H1 (cell line): ENCODE measurements at regions not wholly inside any gene's neighbourhood (a gene's known extent, or its start where the extent isn't known, plus 50 kb on each side); places are given as distances from the start of the nearest gene placed in this dataset.

ENCODE experiments used
- CTCF ChIA-PET: fragments of 300-600 bp; sonication (Branson Sonifier 250); formaldehyde crosslinking; loops from one replicate; lab custom pipeline; 2021; ENCODE audit not compliant: partially characterized antibody; lab: Charles Lee
- POLR2A ChIA-PET: fragments of 300-600 bp; sonication (Branson Sonifier 250); formaldehyde crosslinking; loops from one replicate; lab custom pipeline; 2021; ENCODE audit warnings: inconsistent platforms; ENCODE audit not compliant: partially characterized antibody; lab: Charles Lee
- DNase-seq, 2 experiments: peaks; one replicate each; pipeline versions ENCODE4 v3.0.0 to v3.0.0-alpha.2; 2010 to 2022; ENCODE audit warnings: low spot score in 2 of 2, low read depth in 1 of 2, mixed read lengths in 1 of 2
- FAIRE-seq: peaks from 2 replicates; lab custom pipeline; 2011; peaks lifted over from hg19 to GRCh38; lab: Jason Lieb, UNC
- H2AFZ ChIP-seq: 2 replicates; pipeline ENCODE4 v1.8.1; 2012; ENCODE audit warnings: low read length, inconsistent platforms
- H2AK5ac ChIP-seq: 2 replicates; pipeline ENCODE4 v1.6.1; 2013; ENCODE audit warnings: low read depth, low read length
- H2BK120ac ChIP-seq: replicated peaks from 2 replicates; pipeline ENCODE3; 2013; ENCODE audit warnings: low read depth, low read length, inconsistent platforms
- H2BK12ac ChIP-seq: 2 replicates; pipeline ENCODE4 v1.6.1; 2013; ENCODE audit warnings: low read depth, low read length
- H2BK15ac ChIP-seq: 2 replicates; pipeline ENCODE4 v1.6.1; 2013; ENCODE audit warnings: low read length
- H2BK20ac ChIP-seq: 2 replicates; pipeline ENCODE4 v1.6.1; 2013; ENCODE audit warnings: low read length
- H2BK5ac ChIP-seq: 2 replicates; pipeline ENCODE4 v1.6.1; 2013; ENCODE audit warnings: low read depth, low read length
- H3K14ac ChIP-seq: 2 replicates; pipeline ENCODE4 v1.6.1; 2013; ENCODE audit warnings: inconsistent platforms; ENCODE audit not compliant: insufficient read length
- H3K18ac ChIP-seq: 2 replicates; pipeline ENCODE4 v1.6.1; 2013; ENCODE audit warnings: low read length; ENCODE audit errors: extremely low read depth
- H3K23ac ChIP-seq: 2 replicates; pipeline ENCODE4 v1.6.1; 2013; ENCODE audit warnings: inconsistent platforms; ENCODE audit not compliant: insufficient read length
- H3K23me2 ChIP-seq: 2 replicates; pipeline ENCODE4 v1.6.1; 2013; ENCODE audit warnings: low read depth, low read length
- H3K27ac ChIP-seq: 2 replicates; pipeline ENCODE4 v1.6.1; 2011; ENCODE audit warnings: low read depth, low read length, inconsistent platforms
- H3K27me3 ChIP-seq, 4 experiments: replicated peaks in 1 of 4; 1 replicate in 1 of 4; 2 replicates in 3 of 4; pipeline versions ENCODE4 v1.6.1 to v1.8.1; 2011 to 2013; ENCODE audit warnings: low read length in 3 of 4, mild to moderate bottlenecking in 3 of 4, inconsistent platforms in 2 of 4, mixed read lengths in 2 of 4, moderate library complexity in 1 of 4; ENCODE audit not compliant: control insufficient read depth in 3 of 4, insufficient read depth in 3 of 4; ENCODE audit errors: extremely low read depth in 1 of 4
- H3K36me3 ChIP-seq, 4 experiments: 2 replicates each; pipeline versions ENCODE4 v1.6.1 to v1.8.1; 2011 to 2013; ENCODE audit warnings: mild to moderate bottlenecking in 4 of 4, low read length in 3 of 4, moderate library complexity in 2 of 4, control low read depth in 1 of 4, inconsistent platforms in 1 of 4; ENCODE audit not compliant: insufficient read depth in 4 of 4, control insufficient read depth in 2 of 4
- H3K4ac ChIP-seq: replicated peaks from 2 replicates; pipeline ENCODE3; 2013; ENCODE audit warnings: low read length, low read depth, mixed read lengths, inconsistent platforms; ENCODE audit not compliant: insufficient read length
- H3K4me1 ChIP-seq, 4 experiments: replicated peaks in 1 of 4; 1 replicate in 1 of 4; 2 replicates in 3 of 4; pipeline versions ENCODE4 v1.6.1 to v1.8.1; 2011 to 2013; ENCODE audit warnings: low read length in 3 of 4, inconsistent platforms in 2 of 4, mixed read lengths in 1 of 4; ENCODE audit not compliant: insufficient read depth in 4 of 4, control insufficient read depth in 3 of 4
- H3K4me2 ChIP-seq, 2 experiments: 2 replicates each; pipeline versions ENCODE4 v1.6.1 to v1.8.1; 2011 to 2013; ENCODE audit warnings: low read depth in 2 of 2, low read length in 2 of 2, control low read depth in 1 of 2, inconsistent platforms in 1 of 2, mild to moderate bottlenecking in 1 of 2; ENCODE audit not compliant: insufficient read depth in 1 of 2
- H3K4me3 ChIP-seq, 4 experiments: fragments of 200-600, 300-600 bp in 1 of 4; sonication (generic), shearing (Covaris generic), sonication (Bioruptor Twin) in 1 of 4; 2 replicates each; pipeline versions ENCODE4 v1.5.1 to v1.8.1; 2011 to 2016; ENCODE audit warnings: low read length in 4 of 4, low read depth in 3 of 4, control low read depth in 2 of 4, inconsistent platforms in 2 of 4, mild to moderate bottlenecking in 2 of 4, mixed read lengths in 1 of 4, moderate library complexity in 1 of 4; ENCODE audit not compliant: insufficient read depth in 2 of 4; ENCODE audit errors: extremely low read depth in 1 of 4
- H3K56ac ChIP-seq: replicated peaks from 2 replicates; pipeline ENCODE3; 2013; ENCODE audit warnings: low read depth, mild to moderate bottlenecking, mixed read lengths, low read length, inconsistent platforms; ENCODE audit not compliant: insufficient read length
- H3K79me1 ChIP-seq: 2 replicates; pipeline ENCODE4 v1.6.1; 2013; ENCODE audit warnings: low read depth, low read length, control low read depth
- H3K79me2 ChIP-seq, 2 experiments: 2 replicates each; pipeline versions ENCODE4 v1.6.1 to v1.8.1; 2012 to 2013; ENCODE audit warnings: low read length in 2 of 2, mild to moderate bottlenecking in 2 of 2, inconsistent platforms in 1 of 2; ENCODE audit not compliant: insufficient read depth in 2 of 2, control insufficient read depth in 1 of 2
- H3K9ac ChIP-seq, 4 experiments: replicated peaks in 1 of 4; 1 replicate in 1 of 4; 2 replicates in 3 of 4; pipeline versions ENCODE4 v1.6.1 to v1.8.1; 2011 to 2013; ENCODE audit warnings: low read depth in 3 of 4, low read length in 3 of 4, control low read depth in 2 of 4, mild to moderate bottlenecking in 2 of 4, moderate library complexity in 2 of 4, inconsistent platforms in 1 of 4; ENCODE audit errors: extremely low read depth in 1 of 4
- H3K9me3 ChIP-seq, 2 experiments: 2 replicates each; pipeline versions ENCODE4 v1.6.1 to v1.8.1; 2012 to 2013; ENCODE audit warnings: mild to moderate bottlenecking in 2 of 2, moderate library complexity in 2 of 2, control low read depth in 1 of 2, inconsistent platforms in 1 of 2, low read depth in 1 of 2, low read length in 1 of 2, mixed read lengths in 1 of 2; ENCODE audit not compliant: insufficient read depth in 2 of 2
- H4K20me1 ChIP-seq, 2 experiments: replicated peaks in 1 of 2; 2 replicates each; pipeline versions ENCODE3 to v1.8.1; 2011 to 2013; ENCODE audit warnings: inconsistent platforms in 2 of 2, low read length in 2 of 2, mild to moderate bottlenecking in 1 of 2; ENCODE audit not compliant: insufficient read depth in 2 of 2, control insufficient read depth in 1 of 2
- H4K5ac ChIP-seq: 2 replicates; pipeline ENCODE4 v1.6.1; 2013; ENCODE audit warnings: low read length, low read depth, mixed read lengths, inconsistent platforms; ENCODE audit not compliant: insufficient read length
- H4K8ac ChIP-seq: 2 replicates; pipeline ENCODE4 v1.8.0; 2013; ENCODE audit warnings: mild to moderate bottlenecking, moderate library complexity, low read length, inconsistent platforms; ENCODE audit not compliant: insufficient read depth; ENCODE audit errors: extremely low read depth
- H4K91ac ChIP-seq: replicated peaks from 2 replicates; pipeline ENCODE3; 2013; ENCODE audit warnings: low read length, mixed read lengths, inconsistent platforms; ENCODE audit not compliant: insufficient read length
- BCL11A ChIP-seq, 2 experiments: IDR thresholded peaks; one replicate each; pipeline ENCODE4 v1.6.1; 2011; ENCODE audit warnings: low read depth in 2 of 2, low read length in 2 of 2, mild to moderate bottlenecking in 2 of 2
- CTBP2 ChIP-seq: IDR thresholded peaks from 2 replicates; pipeline ENCODE4 v1.7.0; 2011; ENCODE audit warnings: borderline replicate concordance, mild to moderate bottlenecking, moderate library complexity, mixed read lengths, low read length; ENCODE audit not compliant: insufficient read depth, insufficient read length
- SP4 ChIP-seq: IDR thresholded peaks from 2 replicates; pipeline ENCODE4 v1.6.1; 2012; ENCODE audit warnings: low read length, inconsistent platforms
- USF2 ChIP-seq: IDR thresholded peaks from 2 replicates; pipeline ENCODE4 v1.6.1; 2011; ENCODE audit warnings: low read length, improper control_type of control experiment
- WGBS, 2 experiments: shearing (Covaris generic) in 1 of 2; methylation state at CpG; one replicate each; pipeline versions ENCODE4 v1.1.6 to v1.1.7; 2013 to 2015; ENCODE audit warnings: low lambda C conversion rate in 2 of 2, mixed read lengths in 2 of 2, inconsistent platforms in 1 of 2, low coverage in 1 of 2, missing lambda C conversion rate in 1 of 2; ENCODE audit not compliant: insufficient replicate concordance in 2 of 2, insufficient coverage in 1 of 2, insufficient read length in 1 of 2; ENCODE audit errors: extremely low coverage in 1 of 2, missing lambda C conversion rate in 1 of 2; 5-methylcytosine and 5-hydroxymethylcytosine counted together

DNA sequence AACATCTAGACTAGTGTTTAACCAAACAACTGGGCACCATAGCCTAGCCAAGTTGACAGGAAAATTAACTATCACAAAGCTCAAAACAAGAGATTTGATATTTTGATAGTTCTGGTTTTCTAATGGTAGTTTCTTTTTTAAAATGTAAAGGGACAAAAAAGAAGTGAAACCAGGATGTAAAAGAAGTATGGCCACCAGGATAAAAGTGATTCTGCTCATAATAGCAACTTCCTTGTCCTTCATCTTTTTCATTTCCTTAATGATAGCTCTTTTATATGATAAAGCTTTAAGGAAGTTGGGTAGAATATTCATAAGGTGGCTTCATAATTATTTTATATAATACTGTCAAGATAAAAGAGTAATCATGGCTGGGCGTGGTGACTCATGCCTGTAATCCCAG is 139.1 kb downstream of the BASP1 start:
- Histone ChIP-seq H3K56ac (no peak overlapping the region), H3K79me2 (no peaks in the 10 kb centered on the region), H3K4me1 (peaks cover 0 to 7% (median 2%) of the 10 kb centered on the region in 4 experiments; a peak in 3 of 7 replicates), H4K91ac (no peak overlapping the region), H3K27me3 (no peaks in the 10 kb centered on the region), H3K27ac (no peak overlapping the region), H3K4ac (no peak overlapping the region), H2BK120ac (no peak overlapping the region), H4K20me1 (no peaks in the 10 kb centered on the region), H3K4me3 (no peak overlapping the region), H2AFZ (no peak overlapping the region), H3K23ac (no peak overlapping the region), H3K9ac (no peak overlapping the region), H3K9me3 (0 out of 4 replicates have a peak, but pooled peaks cover 0 to 5% of the 10 kb centered on the region in 2 experiments), H3K23me2 (no peaks in the 10 kb centered on the region), H3K18ac (no peak overlapping the region), H3K79me1 (no peaks in the 10 kb centered on the region), H2BK12ac (no peak overlapping the region), H4K8ac (no peak overlapping the region), H4K5ac (no peak overlapping the region), H2BK20ac (no peak overlapping the region), H3K14ac (no peak overlapping the region), H2BK15ac (no peak overlapping the region), H3K36me3 (no peaks in the 10 kb centered on the region), H3K4me2 (no peak overlapping the region), H2AK5ac (no peak overlapping the region), H2BK5ac (no peak overlapping the region)
- ChIA-PET POLR2A (no interaction called here), CTCF (no interaction called here)
- FAIRE-seq, result no peak
- no peak for DNase-seq
- 88% methylated on average over 1 of the region's 1 CpG; no CpG with 5 or more reads in 1 of the 2 experiments for whole genome bisulfite sequencing, 2 experiments
- no peak for TF ChIP-seq SP4
- no peak for TF ChIP-seq CTBP2
- TF ChIP-seq BCL11A (IDR thresholded peaks at IDR 0.05; ENCODE audit: low read depth in 2 of 2, low read length in 2 of 2), result no peak
- TF ChIP-seq USF2, result no peak
